ENCODE measurements at regions not wholly inside any gene's neighbourhood (a gene's known extent, or its start where the extent isn't known, plus 50 kb on each side); places are given as distances from the start of the nearest gene placed in this dataset.
A peak's percentile ranks its signal among the peaks of the same experiment; 100 is the strongest.

DNA sequence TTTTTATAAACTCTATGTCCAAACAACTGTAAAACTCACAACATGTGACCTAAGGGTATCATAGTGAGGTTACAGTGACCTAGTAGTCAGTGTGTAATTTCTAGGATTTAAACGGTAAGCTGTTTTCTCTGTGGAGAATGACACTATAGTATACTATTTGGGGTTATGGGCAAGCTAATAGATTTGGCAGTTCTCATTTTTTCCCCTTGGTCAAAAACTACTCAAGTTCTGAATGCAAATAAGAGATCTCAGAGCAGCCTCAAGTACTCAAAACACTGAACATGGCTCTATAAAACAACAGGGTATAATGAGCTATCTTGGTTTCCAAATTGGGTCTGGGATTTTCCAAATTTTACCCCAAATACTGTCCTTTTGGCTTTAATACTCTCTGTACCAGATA lies 88.5 kb upstream of the HMCN1 start:
- DNase-seq (ENCODE audit: low spot score), result no peak

DNA sequence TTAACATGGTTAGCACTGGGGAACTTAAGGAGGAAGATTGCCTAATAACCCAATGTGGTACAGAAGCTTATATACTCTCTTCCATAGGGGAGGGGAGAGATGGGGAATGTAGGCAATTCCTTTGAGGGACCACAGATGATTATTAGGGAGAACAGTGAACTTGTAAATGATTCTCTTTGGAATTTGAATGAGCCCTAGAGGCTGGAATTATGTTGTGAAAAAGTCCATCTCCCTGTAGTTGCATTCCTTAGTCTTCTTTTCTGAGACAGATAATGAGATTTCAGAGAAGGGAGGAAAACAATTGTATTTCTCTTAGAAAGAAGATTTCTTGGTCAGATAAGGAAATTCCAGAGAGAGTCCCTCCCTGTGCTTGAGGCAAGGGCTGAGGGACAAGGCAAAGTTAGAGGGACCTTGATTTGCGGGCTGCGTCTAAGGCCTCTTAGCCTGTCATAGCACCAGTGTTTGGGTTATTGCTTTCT lies 89.0 kb upstream of the HMCN1 start:
- no peak for DNase-seq (ENCODE audit: low spot score)

DNA sequence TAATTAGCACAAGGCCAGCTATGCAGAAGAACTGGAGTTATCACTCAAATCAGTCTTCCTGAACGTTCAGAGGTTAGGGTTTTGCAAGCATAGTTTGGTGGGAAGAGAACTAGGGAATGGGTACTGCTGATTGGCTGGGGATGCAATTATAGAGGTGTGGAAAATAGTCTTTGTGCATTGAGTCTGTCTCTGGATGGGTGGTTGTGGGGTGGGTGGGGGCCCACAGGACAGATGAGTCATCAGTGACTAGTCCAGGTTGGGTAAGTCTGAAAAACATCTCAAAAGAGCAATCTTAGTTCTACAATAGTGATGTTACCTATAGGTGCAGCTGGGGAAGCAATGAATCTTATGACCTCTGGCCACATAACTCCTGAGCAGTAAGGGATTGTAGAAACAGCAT lies 89.7 kb upstream of the HMCN1 start:
- no peak for DNase-seq (ENCODE audit: low spot score)

DNA sequence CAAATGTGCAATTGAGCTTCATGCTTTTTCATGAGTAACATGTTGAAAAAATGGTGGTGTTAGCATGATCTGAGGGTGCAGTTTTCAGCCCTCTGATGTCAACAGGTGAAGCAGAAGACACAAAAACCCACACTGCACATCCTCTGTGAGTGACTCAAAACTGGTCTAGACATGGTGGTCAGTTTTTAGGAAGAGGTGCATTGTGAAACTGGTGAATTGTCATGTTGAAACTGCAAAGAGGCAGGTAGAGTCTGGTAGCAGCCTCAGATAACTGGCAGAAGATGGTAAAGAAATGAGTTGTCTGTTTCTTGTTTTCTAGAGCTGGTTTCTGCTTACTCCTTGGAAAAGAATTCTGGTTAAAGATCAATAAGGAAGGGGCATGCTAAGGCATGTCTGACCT lies 97.3 kb upstream of the HMCN1 start:
- DNase-seq (ENCODE audit: low spot score), result no peak

DNA sequence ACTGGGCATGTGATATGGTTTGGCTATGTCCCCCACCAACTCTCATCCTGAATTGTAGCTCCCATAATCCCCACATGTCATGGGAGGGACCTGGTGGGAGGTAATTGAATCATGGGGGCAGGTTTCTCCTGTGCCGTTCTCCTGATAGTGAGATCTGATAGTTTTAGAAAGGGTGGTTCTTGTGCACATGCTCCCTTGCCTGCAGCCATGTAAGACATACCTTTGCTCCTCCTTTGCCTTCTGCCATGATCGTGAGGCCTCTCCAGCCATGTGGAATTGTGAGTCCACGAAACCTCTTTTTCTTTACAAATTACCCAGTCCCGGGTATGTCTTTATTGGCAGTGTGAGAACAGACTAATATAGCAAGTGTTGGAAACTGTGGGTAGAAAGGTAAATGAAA lies 99.5 kb upstream of the HMCN1 start:
- DNase-seq (ENCODE audit: low spot score), result no peak

DNA sequence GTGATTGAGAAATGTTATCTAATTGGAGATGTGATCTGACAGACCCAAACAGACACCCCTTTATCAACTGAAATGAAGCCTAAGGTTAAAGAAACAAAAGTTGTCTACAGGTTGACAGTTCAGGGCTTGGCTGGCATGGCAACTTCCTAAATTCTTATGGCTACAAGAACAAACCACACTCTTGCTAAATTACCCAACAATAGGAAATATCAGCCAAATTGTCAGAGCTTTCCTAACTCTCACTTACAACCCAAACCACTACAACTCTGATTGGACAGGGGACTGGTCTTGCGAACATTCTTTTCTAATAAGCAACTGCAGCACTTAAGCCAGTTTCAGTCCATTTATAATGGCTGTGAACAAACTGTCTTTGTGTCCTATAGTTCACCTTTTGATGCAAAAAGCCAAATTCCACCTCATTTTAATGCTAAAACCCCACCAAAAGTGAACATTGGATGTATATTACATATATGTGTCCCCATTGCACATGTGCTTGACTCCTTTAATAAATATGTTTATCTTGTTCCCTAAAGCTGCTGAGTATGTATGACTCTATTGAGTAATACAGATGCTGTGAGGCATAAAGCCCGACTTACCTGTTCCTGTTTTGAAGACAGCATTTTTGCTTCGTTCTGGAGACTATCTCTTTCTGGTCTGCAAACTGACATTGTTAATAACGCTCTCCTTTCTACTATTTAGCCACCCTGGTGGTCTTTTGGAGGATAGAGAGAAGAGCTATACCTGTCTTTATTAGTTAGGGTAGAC lies 101.3 kb upstream of the HMCN1 start:
- DNase-seq (ENCODE audit: low spot score), result peak; percentile 3

DNA sequence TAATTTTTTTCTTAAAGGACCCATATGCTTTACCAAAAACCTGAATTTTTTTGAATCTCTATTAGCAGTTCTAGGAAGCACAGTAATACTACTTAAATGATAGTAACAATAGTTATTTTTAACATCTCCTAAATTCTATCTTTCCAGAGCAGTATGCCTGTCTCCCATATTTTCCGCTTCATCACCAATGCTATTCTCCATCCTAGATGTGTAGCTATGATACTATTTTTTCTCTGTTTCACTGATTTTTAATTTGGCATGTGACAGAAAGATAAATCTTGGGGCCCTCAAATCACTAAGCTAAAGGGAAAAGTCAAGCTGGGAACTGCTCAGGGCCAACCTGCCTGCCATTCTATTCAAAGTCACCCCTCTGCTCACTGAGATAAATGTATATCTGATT lies 102.3 kb upstream of the HMCN1 start:
- DNase-seq (ENCODE audit: low spot score), result no peak

DNA sequence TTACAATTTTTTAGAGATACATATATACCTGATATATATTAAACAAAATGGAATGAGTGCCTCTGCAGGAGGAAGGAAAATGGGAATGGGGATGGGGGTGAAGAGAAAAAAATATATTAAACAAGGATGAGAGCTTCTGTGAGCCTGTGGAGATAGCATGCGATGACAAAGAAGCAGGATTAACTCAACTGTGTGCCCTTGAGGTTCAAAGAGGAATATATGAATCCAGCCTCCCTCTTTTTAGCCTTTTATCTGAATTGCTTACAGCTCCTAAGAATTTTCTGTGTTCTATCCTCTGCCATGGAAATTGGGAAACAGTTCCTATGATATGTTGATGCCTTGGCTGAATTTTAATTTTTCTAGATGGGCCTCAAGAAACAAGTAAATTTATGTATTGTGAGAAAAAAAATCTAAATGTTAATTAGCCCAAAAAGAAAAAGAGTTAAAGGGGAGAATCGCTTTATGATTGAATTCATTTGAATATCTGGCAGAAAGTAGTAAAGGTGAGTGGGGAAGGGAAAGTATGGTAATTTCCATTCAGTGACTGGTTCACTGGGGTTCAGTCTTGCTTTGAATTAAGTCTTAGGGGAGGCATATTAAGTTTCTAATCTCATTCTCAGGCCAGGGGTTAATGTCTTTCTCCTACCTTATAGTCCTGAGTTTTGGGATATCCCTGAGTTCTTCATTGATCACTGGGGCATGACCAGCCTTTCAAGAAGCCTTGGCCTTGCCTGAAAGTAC lies 106.3 kb upstream of the HMCN1 start:
- DNase-seq (ENCODE audit: low spot score), result no peak

DNA sequence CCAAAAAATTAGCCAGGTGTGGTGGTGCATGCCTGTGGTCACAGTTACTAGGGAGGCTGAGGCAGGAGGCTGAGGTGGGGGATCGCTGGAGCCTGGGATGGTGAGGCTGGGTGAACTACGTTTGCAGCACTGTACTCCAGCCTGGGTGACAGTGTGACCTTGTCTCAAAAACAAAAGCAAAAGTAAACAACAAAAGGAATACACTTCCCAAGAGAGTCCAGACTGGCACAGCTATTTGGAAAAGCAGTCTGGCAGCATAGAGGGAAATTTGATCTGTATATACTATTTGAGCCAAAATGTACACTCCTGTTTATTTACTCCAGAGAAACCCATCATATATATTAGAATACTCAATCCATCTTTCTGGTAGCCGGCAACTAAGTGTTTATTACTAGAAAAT lies 107.0 kb upstream of the HMCN1 start:
- DNase-seq (ENCODE audit: low spot score), result no peak

DNA sequence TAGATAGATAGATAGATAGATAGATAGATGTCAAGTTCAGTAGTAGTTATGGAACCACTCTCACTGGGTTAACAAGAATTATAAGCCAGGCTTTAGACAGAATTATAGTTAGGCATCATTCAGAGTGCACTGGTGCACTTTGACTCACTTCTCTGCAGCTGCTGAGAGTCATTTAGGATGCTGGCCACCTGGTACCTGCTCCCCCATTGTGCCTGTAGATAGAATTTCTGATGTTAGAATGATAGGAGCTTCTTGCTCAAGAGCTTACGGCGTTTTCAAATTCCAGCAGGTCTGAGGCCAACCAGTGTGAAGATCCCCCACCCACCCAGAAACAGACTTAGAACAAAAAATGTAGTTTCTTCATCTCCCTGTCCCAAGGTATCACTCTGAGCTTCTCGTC lies 107.8 kb upstream of the HMCN1 start:
- DNase-seq (ENCODE audit: low spot score), result no peak

DNA sequence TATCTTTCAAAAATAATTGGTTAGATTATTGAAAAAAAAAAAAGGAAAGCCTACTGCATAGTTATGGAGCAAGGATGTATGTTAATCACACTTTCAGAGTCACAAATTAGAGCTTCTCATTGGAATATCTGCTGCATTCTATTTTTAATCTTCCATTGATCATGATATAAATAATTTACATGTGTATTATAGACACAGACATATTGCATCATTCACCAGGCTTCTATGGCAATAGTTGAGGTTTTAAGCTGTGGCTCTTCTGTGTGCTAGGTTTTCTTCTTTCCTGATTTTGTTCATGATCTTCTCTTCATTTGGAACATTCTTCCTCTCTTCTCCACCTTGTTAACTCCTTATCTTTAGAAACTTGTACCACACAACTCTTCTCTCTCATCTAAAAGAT lies 123.2 kb upstream of the HMCN1 start:
- DNase-seq (ENCODE audit: low spot score), result no peak

DNA sequence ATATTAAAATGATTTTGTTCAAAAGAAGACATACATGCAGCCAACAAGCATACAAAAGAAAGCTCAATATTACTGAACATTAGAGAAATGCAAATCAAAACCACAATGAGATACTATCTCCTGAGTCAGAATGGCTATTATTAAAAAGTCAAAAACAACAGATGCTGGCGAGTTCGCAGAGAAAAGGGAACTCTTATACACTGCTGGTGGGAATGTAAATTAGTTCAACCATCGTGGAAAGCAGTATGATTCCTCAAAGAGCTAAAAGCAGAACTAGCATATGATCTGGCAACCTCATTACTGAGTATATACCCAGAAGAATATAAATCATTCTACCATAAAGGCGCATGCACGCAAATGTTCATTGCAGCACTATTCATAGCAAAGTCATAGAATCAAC lies 126.0 kb upstream of the HMCN1 start:
- no peak for DNase-seq (ENCODE audit: low spot score)

DNA sequence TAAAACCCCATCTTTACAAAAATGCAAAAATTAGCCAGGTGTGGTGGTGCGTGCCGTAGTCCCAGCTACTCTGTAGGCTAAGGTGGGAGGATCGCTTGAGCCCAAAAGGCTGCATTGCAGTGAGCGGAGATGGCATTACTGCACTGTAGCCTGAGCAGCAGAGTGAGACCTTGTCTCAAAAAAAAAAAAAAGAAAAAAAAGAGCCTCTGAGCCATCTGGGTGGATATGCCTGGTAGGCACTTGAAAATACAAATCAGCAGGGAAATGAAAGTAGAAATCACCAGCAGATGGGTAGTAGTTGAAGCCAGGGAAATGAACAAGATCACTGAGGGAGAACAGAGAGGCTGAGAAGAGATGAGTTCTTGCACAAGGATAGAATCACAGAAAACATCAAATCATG lies 131.0 kb upstream of the HMCN1 start:
- peak; percentile 4 for DNase-seq (ENCODE audit: low spot score)

DNA sequence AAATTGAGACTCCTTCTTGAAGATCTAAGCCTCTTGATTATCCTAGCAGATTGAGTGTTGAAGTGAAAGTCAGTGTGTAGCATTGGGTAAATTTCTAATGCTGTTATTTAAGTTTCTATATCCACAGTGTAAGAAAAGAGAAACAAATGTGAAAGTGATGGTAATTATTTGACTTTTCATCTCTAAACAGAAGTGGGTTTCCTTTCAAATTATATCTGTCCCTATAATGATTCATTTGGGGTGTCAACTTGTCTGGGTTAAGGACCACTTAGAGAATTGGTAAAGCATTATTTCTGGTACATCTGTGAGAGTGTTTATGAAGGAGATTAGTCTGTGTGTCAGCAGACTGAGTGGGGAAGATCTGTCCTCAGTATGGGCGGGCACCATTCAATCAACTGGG lies 133.0 kb upstream of the HMCN1 start:
- DNase-seq (ENCODE audit: low spot score), result no peak

DNA sequence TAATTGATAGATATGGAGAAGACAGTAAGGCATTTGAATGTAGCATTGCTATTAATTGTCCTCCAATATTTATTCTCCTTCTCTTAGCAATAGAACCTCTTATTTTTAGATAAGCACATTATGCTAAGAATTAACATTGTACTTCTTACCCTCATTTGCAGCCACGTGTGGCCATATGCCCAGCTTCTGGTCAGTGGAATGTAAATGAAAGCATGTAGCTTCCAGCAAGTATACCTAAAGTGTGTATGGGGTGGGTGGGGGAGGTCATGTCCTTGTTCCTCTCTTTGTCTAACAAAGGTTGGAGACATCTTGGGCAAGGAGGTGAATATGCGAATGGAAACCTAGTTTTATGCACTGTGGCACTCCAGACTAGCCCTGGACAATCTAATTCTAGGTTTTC lies 133.6 kb upstream of the HMCN1 start:
- no peak for DNase-seq (ENCODE audit: low spot score)

DNA sequence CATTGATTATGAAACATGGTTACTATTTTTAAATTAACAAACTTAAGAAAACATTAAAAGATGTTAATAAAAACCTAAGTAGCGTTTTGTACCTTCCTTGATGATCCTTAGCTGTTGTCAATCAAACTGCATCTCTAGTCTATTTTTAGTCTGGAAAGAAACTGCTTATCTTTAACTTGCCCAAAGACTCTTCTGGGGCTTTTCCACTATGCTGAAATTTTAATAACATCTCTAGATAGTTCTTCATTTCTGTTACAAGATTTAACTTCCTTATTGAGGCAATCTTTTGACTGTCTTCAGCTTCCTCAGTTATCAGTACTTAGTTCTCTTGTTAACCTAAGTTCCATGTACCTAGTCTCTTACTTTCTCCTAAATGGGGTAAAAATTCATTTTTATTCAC lies 135.9 kb upstream of the HMCN1 start:
- no peak for DNase-seq (ENCODE audit: low spot score)

DNA sequence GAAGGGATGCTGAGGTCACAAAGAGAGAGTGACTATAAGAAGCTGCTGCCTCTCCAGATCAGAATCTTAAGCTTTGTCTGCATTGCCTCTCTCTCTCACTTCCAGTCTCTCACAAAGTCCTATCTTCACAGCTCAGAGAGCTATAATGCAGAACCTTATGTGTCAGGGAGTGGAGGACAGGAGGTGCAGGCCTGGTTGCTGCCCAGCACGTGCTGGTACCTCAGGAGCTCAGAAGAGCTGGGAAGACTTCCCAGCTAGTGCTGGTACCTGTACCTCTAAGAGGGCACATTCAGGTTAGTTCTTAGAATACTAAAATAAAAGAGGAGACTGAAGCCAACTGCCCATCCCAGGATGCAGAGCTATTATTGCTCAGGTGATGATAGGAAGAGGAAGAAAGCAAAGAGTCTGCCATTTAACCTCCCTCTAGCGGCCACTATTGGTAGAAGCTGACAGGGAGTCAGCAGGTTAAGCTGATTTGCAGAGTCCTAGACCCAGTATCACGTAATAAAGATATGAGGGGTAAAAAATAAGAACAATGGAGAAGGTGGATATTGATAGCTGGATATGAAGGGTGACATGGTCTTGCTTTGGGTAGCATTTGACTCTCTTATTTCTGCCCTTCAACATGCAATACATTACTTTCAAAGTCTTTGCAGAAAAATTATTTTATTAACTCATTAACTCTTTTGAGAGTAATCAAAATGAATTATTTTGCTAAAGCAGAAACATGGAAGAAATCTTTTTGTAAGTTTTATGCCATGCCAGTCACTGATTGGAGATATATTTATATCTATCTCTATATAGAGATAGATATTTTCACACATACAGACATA lies 138.1 kb upstream of the HMCN1 start:
- peak; percentile 8 for DNase-seq (ENCODE audit: low spot score)

DNA sequence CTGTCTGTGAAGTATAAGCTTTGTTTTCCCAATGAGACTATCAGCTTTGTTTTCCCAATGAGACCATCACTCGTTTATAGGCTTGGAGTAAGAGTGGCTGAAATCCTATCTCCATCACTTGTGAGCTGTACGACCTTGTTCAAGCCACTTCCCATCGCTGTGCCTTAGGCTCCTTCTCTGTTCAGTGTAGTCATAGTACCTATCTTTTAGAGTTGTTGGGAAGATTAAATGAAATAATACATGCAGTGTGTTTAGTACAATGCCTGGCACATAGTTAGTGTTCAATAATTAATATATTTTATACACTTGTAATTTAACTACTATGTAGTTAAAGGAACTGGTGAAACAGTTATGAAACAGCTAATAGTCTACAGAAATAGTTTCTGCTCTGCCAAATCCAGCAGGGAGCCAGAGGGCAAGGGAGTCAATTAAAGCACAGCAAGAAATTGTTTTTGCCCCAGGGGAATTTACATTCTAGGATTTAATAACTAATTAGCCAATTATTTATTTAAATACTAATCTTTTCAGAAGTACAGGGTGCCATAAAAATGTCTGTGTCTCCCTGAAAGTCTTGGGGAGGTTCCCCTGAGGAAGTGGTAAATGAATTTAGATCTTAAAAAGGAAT lies 139.3 kb upstream of the HMCN1 start:
- DNase-seq (ENCODE audit: low spot score), result no peak

DNA sequence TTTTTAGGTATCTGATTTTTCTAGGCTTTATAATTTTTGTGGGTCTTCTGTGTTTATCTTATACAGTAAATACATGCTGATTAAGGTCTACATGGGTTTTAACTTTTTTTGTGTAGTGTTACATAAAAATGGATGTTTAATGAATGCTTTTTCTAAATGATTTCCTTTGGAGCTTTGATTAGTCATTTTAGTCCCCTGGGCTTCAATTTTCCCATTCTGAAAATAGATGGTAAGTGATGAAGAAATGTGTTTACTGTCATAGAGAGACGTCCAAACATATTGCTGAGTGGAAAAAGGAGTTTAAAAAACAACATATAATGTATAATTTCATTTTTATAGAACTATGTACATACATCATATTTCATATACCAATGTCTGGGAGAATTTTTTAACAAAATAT lies 140.9 kb upstream of the HMCN1 start:
- DNase-seq (ENCODE audit: low spot score), result no peak

DNA sequence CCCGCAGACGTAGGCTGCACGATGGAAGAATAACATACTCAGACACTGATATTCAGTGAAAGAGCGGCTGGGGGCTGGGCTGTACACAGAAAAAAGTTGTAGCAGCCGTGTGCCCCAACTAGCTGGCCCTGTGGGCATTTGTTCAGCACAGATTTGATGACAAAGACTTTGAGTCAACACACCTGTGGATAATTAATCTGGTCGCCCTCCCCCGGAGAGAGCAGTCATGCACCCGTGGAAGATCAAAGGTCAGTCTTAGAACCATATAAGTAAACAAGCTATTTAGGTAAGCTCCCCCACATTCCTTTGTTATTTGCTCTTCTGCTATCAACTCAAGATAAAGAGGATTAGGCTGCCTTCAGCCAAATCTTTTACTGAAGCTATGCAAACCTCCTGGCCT lies 148.4 kb upstream of the HMCN1 start:
- DNase-seq (ENCODE audit: low spot score), result no peak

DNA sequence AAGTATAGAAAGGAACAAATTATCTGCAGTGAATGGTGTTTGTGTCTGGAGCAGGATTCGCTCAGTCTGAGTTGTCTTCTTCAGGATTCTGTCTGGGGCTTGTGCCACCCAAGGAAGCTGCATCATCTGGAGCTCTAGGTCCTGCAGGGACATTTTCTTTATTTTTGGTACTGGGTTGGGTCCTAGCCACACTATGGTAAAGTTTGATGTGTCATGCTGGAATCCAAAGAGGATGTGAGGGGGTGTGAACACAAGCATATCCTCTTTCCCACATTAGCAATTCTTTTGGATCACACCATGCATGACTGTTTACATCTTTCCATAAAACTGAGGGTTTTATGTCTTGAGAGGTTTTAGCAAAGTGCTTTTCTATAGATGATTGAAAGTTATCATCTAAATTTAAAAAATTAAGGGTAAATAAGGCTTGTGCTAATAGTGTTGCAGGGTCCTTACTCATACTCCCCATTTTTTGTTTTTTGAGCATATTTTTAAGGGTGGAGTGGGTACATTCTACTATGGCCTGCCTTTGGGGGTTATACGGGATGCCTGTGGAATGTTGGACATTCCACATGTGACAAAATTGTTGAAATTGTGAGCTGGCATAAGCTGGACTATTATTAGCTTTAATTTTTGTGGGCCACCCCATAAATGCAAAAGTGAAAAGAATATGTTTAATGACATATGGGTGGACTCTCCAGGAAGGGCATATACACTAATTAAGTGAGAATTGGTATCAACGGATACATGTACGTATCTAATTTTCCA lies 152.0 kb upstream of the HMCN1 start:
- no peak for DNase-seq (ENCODE audit: low spot score)

DNA sequence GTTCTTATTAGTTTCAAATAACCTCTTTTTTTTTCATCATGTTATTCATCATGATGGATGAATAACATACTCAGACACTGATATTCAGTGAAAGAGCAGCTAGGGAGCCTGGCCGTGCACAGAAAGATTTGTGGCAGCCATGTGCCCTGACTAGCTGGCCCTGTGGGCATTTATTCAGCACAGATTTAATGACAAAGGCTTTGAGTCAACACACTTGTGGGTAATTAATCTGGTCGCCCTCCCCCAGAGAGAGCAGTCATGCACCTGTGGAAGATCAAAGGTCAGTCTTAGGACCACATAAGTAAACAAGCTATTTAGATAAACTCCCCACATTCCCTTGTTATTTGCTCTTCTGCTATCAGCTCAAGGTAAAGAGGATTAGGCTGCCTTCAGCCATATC lies 153.2 kb upstream of the HMCN1 start:
- no peak for DNase-seq (ENCODE audit: low spot score)

Measured in Ammon's horn (tissue), 1 donor.